ENCODE measurements at regions not wholly inside any gene's neighbourhood (a gene's known extent, or its start where the extent isn't known, plus 50 kb on each side); places are given as distances from the start of the nearest gene placed in this dataset.

- TF ChIP-seq GABPA (IDR thresholded peaks at IDR 0.05; ENCODE audit: low read depth) (no peak), POLR2AphosphoS5 (IDR thresholded peaks at IDR 0.05; ENCODE audit: low read depth) (no peak), SPI1 (IDR thresholded peaks at IDR 0.05; ENCODE audit: borderline replicate concordance, low read depth) (no peak)
- TF ChIP-seq, protein P1, sequence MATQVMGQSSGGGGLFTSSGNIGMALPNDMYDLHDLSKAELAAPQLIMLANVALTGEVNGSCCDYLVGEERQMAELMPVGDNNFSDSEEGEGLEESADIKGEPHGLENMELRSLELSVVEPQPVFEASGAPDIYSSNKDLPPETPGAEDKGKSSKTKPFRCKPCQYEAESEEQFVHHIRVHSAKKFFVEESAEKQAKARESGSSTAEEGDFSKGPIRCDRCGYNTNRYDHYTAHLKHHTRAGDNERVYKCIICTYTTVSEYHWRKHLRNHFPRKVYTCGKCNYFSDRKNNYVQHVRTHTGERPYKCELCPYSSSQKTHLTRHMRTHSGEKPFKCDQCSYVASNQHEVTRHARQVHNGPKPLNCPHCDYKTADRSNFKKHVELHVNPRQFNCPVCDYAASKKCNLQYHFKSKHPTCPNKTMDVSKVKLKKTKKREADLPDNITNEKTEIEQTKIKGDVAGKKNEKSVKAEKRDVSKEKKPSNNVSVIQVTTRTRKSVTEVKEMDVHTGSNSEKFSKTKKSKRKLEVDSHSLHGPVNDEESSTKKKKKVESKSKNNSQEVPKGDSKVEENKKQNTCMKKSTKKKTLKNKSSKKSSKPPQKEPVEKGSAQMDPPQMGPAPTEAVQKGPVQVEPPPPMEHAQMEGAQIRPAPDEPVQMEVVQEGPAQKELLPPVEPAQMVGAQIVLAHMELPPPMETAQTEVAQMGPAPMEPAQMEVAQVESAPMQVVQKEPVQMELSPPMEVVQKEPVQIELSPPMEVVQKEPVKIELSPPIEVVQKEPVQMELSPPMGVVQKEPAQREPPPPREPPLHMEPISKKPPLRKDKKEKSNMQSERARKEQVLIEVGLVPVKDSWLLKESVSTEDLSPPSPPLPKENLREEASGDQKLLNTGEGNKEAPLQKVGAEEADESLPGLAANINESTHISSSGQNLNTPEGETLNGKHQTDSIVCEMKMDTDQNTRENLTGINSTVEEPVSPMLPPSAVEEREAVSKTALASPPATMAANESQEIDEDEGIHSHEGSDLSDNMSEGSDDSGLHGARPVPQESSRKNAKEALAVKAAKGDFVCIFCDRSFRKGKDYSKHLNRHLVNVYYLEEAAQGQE (IDR thresholded peaks at IDR 0.05; ENCODE audit: insufficient replicate concordance, low read depth), result no peak
- TF ChIP-seq, protein P2, sequence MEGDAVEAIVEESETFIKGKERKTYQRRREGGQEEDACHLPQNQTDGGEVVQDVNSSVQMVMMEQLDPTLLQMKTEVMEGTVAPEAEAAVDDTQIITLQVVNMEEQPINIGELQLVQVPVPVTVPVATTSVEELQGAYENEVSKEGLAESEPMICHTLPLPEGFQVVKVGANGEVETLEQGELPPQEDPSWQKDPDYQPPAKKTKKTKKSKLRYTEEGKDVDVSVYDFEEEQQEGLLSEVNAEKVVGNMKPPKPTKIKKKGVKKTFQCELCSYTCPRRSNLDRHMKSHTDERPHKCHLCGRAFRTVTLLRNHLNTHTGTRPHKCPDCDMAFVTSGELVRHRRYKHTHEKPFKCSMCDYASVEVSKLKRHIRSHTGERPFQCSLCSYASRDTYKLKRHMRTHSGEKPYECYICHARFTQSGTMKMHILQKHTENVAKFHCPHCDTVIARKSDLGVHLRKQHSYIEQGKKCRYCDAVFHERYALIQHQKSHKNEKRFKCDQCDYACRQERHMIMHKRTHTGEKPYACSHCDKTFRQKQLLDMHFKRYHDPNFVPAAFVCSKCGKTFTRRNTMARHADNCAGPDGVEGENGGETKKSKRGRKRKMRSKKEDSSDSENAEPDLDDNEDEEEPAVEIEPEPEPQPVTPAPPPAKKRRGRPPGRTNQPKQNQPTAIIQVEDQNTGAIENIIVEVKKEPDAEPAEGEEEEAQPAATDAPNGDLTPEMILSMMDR (IDR thresholded peaks at IDR 0.05; ENCODE audit: insufficient read depth, low read length), result no peak
Measured at GRCh38 chr1:81032973-81033425, 767.7 kb upstream of the ADGRL2 start.
